GM21447 (cell line): ENCODE measurements at regions not wholly inside any gene's neighbourhood (a gene's known extent, or its start where the extent isn't known, plus 50 kb on each side); places are given as distances from the start of the nearest gene placed in this dataset.
"Not testable (repeated sequence)": the region's sequence is repeated elsewhere in the genome, so short reads cannot be mapped to it uniquely, and the experiment has no call there.

Source experiments
- ATAC-seq: cut with Tn5 transposase; IDR thresholded peaks from one replicate; pipeline ENCODE4 v1.9.1; 2021; ENCODE audit not compliant: unreplicated experiment

DNA sequence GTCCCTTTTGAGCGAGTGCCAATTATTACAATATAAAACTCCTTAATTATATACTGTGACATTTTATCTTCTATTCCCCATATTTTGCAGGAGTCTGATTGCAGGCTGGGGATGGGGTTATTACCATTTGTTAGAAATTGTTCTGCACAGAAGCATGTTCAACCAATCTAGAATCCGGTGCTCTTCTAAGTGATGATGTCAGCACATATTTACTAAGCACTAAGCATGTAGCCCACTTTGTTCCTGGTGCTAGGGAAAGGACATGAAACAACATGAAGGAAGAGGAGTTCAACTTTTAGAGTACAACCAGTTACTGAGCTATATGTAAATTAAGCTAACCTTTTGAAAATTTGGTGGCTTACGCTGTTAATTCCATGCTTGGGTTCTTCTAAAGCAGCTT lies 52.8 kb upstream of the IL1RAPL2 start:
- ATAC-seq = no peak

GRCh38 chrX:104510801-104511200 lies 55.2 kb upstream of the IL1RAPL2 start:
- no peak for ATAC-seq

- no peak for ATAC-seq
Observed at GRCh38 chrX:104502460-104502859, 63.5 kb upstream of the IL1RAPL2 start.

- ATAC-seq = no peak
Observed at GRCh38 chrX:104488811-104489210, 77.2 kb upstream of the IL1RAPL2 start.

DNA sequence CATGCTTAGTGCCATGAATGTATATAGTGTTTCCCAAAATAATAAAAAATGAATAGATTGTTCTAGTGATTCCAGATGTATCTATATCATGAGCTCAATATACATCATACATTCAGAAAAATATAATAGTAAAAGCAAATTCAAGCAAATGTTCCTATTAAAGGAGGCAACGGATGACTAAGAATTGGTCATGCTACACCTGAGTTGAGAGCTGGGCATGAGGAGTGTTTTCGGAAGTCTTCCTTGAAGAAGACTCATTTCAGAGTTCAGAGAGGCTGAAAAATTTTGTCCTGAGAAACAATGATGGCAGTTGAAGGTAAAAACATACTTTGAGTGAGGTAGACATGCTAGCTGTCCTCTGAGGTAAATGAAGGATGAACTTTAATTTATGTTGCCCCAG lies 79.3 kb upstream of the IL1RAPL2 start:
- ATAC-seq = no peak

DNA sequence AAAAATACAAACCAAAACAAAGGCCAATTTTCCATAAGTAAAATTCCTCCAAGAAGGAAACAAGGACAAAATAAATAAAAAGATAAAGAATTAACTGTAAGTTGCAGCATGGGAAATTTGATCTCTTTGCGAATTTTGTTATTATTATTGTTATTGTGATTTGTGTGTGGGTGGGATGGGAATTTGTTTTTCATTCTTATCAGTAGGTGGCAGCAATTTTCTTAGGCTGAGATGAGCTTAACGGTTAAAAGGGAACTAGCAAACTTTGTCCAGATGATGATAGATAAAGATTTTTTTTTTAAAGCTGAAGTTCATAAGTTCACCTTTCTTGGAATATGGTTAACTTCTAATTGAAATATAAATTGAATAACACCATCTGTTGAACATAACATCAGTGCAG lies 83.2 kb upstream of the IL1RAPL2 start:
- no peak for ATAC-seq

- ATAC-seq = no peak
Observed at GRCh38 chrX:104469771-104470170, 96.2 kb upstream of the IL1RAPL2 start.

GRCh38 chrX:104459796-104460195 lies 106.2 kb upstream of the IL1RAPL2 start:
- no peak for ATAC-seq

DNA sequence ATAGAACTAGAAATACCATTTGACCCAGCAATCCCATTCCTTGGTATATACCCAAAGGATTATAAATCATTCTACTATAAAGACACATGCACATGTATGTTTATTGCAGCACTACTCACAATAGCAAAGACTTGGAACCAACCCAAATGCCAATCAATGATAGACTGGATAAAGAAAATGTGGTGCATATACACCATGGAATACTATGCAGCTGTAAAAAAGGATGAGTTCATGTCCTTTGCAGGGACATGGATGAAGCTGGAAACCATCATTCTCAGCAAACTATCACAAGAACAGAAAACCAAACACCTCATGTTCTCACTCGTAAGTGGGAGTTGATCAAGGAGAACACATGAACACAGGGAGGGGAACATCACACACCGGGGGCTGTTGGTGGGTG lies 108.9 kb upstream of the IL1RAPL2 start:
- not testable (repeated sequence) for ATAC-seq

- no peak for ATAC-seq
Observed at GRCh38 chrX:104450316-104450715, 115.7 kb upstream of the IL1RAPL2 start.

DNA sequence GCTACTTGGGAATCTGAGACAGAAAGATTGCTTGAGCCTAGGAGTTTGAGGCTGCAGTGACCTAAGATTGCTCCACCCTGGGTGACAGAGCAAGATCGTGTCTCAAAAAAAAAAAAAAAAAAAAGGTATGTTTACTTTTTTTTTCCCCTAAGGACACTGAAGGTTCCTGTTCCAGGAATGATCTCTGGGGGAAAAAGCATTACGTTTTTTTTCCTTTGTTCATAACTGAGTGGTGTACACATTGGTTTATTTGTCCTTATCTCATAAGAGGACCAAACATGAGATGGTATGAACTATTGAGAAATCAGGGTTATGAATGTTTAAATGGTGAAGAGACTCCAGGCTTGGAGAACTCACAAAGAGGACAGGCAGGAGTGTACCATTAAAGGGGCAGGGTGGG lies 120.4 kb upstream of the IL1RAPL2 start:
- no peak for ATAC-seq

GRCh38 chrX:104435249-104435648 lies 130.8 kb upstream of the IL1RAPL2 start:
- ATAC-seq = no peak

DNA sequence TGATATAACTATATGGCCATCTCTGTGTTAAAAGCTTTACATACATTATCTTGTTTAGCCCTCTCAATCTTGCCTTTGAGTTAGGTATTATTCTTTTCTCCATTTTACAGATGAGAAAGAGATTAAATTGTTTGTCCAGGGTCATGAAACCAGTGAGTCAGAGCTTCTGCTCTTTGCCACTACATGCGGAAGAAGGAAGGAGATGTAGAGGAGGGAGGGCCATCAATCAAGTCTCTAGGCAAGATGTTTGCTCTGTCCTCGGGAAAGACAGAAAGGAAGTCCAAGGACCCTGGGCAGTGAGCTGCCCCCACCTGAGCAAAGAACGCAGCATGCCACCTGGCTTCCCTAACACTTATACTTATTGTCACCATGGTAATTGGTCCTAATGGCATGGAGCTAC lies 133.7 kb upstream of the IL1RAPL2 start:
- no peak for ATAC-seq

DNA sequence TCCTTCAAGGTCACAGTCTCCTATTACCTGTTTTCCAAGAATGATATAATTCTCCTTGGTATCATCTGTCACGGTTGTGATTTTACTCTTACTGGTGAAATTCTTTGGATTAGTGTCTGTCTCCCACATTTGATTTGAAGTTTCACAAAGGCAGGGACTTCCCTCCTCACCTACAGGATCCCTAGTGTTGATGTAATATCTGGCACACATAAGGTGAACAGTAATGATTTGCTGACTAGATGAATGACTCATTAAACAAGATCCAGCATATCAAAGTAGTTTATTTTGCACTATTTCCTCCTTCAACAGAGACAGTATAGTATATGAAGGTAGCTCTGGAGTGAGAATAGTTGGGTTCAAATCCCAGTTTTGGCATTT lies 135.3 kb upstream of the IL1RAPL2 start:
- no peak for ATAC-seq

DNA sequence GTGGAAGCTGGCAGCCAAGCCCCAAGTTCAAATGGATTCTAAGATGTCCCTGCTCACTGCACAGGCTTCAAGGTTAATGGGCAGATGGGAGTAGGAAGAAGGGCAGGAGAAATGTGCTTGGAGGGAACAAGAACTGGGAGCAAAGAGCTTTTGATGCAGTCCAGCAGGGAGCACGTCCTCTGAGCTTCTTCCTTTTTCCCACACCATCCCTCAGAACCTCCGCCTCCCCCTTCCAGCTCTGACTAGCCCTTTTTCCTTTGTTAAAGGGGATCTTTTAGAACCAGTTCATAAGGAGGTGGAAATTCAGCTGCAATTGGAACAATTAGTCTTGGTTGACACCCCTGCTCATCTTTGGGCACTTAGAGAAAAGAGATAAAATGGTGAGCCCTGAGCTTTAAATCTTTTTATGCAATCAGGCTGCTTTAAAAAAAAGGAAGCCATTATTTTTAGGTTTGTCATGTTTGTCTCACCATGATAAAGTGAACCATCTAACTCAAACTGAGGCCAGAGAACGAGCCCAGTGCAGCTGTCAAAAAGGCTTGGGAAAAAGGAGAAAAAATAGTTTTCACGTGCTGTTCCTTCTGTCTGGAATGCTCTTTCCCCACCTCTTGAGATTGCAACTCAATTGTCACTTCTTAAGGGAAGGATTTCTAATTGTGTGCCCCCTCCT lies 135.8 kb upstream of the IL1RAPL2 start:
- no peak for ATAC-seq

DNA sequence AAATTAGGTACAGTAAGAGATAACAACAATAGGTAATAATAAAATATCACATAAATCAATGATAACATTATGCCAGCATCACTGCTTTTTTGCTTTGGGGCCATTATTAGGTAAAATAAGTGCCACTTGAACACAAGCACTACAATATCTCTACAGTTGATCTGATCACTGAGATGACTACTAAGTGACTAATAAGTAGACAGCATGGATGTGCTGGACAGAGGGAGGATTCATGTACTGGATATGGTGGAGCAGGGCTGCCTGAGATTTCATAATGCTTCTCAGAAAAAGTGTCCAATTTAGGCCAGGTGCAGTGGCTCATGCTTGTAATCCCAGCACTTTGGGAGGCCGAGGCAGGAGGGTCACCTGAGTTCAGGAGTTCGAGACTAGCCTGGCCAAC lies 137.8 kb upstream of the IL1RAPL2 start:
- ATAC-seq = no peak

GRCh38 chrX:104427693-104428092 lies 138.3 kb upstream of the IL1RAPL2 start:
- no peak for ATAC-seq

GRCh38 chrX:104427073-104427472 lies 138.9 kb upstream of the IL1RAPL2 start:
- no peak for ATAC-seq

DNA sequence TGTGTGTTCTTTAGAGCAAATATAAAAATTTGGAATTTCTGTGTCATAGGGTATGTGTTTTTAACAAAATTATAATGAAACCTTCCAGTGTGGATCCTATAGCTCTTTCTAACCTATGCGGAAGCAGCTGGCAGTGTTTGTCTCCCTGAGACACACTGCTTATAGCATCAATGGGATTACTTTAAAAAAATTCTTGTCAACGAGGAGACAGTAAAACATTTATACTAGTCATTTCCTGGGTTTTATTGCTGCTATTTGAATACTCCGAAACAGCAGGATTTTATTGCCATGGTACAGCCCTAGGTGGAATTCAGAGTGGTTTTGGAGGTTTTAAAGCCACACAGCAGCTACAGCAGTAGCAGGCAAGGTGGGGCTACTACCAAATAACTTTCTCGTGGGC lies 145.1 kb upstream of the IL1RAPL2 start:
- no peak for ATAC-seq

- no peak for ATAC-seq
Observed at GRCh38 chrX:104419926-104420325, 146.1 kb upstream of the IL1RAPL2 start.

GRCh38 chrX:104419211-104419610 lies 146.8 kb upstream of the IL1RAPL2 start:
- ATAC-seq = no peak

GRCh38 chrX:104411800-104412199 lies 154.2 kb upstream of the IL1RAPL2 start:
- ATAC-seq = no peak

DNA sequence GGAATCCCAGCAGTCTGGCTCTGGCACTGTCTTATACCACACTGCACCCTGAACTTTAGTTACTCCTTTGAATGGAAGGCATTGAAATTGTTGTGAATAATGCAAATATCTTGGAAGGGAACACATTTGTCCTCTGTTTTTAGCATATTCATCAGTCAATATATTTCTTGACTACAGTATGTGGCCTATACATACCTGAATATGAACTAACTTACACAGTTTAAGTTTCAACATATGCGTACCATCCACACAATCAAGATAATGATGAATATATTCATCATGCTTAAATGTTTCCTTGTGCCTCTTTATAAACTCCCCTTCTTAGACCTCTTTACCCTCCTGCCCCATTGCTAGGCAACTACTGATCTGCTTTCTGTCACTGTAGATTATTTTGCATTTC lies 145.7 kb upstream of the ESX1 start:
- no peak for ATAC-seq

GRCh38 chrX:104392350-104392749 lies 137.6 kb upstream of the ESX1 start:
- ATAC-seq = no peak
